Calu3 (cell line): ENCODE measurements at regions not wholly inside any gene's neighbourhood (a gene's known extent, or its start where the extent isn't known, plus 50 kb on each side); places are given as distances from the start of the nearest gene placed in this dataset.

ENCODE experiments used
- BruUV-seq: library from RNA; stranded (reverse); fragments of 400-500 nt; replicated peaks from 2 replicates; lab custom pipeline; 2021; lab: Mats Ljungman, UMichigan
- CTCF ChIA-PET: fragments of 300-600 bp; sonication (Branson Sonifier 250); formaldehyde crosslinking; loops from one replicate; lab custom pipeline; 2022; ENCODE audit warnings: antibody characterized with exemption; lab: Charles Lee
- DNase-seq: peaks from one replicate; pipeline ENCODE4 v3.0.0; 2022
- H3K27ac Mint-ChIP-seq: one replicate; pipeline ENCODE4 v1.8.0; 2022; ENCODE audit warnings: mixed read lengths; ENCODE audit not compliant: unreplicated experiment
- H3K27me3 Mint-ChIP-seq: one replicate; pipeline ENCODE4 v1.8.0; 2022; ENCODE audit warnings: mixed read lengths; ENCODE audit not compliant: unreplicated experiment
- H3K36me3 Mint-ChIP-seq: one replicate; pipeline ENCODE4 v1.8.0; 2022; ENCODE audit warnings: mild to moderate bottlenecking, moderate library complexity, mixed read lengths; ENCODE audit not compliant: insufficient read depth, unreplicated experiment
- H3K4me1 Mint-ChIP-seq: one replicate; pipeline ENCODE4 v1.8.0; 2022; ENCODE audit warnings: mild to moderate bottlenecking, low read depth, mixed read lengths; ENCODE audit not compliant: unreplicated experiment
- H3K4me3 Mint-ChIP-seq: one replicate; pipeline ENCODE4 v1.8.0; 2022; ENCODE audit warnings: mild to moderate bottlenecking, low read depth, moderate library complexity, mixed read lengths; ENCODE audit not compliant: unreplicated experiment
- H3K9me3 Mint-ChIP-seq: one replicate; pipeline ENCODE4 v1.8.0; 2022; ENCODE audit warnings: low read depth, mixed read lengths; ENCODE audit not compliant: unreplicated experiment
- CTCF ChIP-seq: fragments of 200-600 bp; IDR thresholded peaks from one replicate; pipeline ENCODE4 v1.8.0; 2022; ENCODE audit warnings: antibody characterized with exemption; ENCODE audit not compliant: unreplicated experiment
- intact Hi-C: fragments of 100-400 bp; cut with micrococcal nuclease; formaldehyde crosslinking; loops from one replicate; pipeline ENCODE4 v1.10.0; 2022; ENCODE audit not compliant: unreplicated experiment

- Mint-ChIP-seq H3K36me3 (no peaks in the 10 kb centered on the region), H3K4me1 (peaks cover 17% of the 10 kb centered on the region), H3K27me3 (no peaks in the 10 kb centered on the region), H3K27ac (no peak overlapping the region), H3K9me3 (no peaks in the 10 kb centered on the region), H3K4me3 (no peak overlapping the region)
- no TSS peak for BruUV-seq
- DNase-seq = no peak
- intact Hi-C loops = no loop called here
- CTCF ChIA-PET = no interaction called here
- TF ChIP-seq CTCF = no peak
Measured at GRCh38 chr5:96142786-96143434, 181.3 kb upstream of the ELL2 start.

- no peak for TF ChIP-seq CTCF
- BruUV-seq = no TSS peak
- Mint-ChIP-seq H3K4me1 (peaks cover 17% of the 10 kb centered on the region), H3K9me3 (no peaks in the 10 kb centered on the region), H3K36me3 (no peaks in the 10 kb centered on the region), H3K4me3 (no peak overlapping the region), H3K27ac (no peak overlapping the region), H3K27me3 (no peaks in the 10 kb centered on the region)
- DNase-seq = no peak
- intact Hi-C loops = no loop called here
- CTCF ChIA-PET = no interaction called here
Measured at GRCh38 chr5:96142184-96142781, 180.6 kb upstream of the ELL2 start.

- no peak for TF ChIP-seq CTCF
- Mint-ChIP-seq H3K4me1 (peaks cover 17% of the 10 kb centered on the region), H3K27ac (no peak overlapping the region), H3K36me3 (no peaks in the 10 kb centered on the region), H3K27me3 (no peaks in the 10 kb centered on the region), H3K9me3 (no peaks in the 10 kb centered on the region), H3K4me3 (no peak overlapping the region)
- DNase-seq = peak; percentile 15
- CTCF ChIA-PET = no interaction called here
- intact Hi-C loops = no loop called here
- no TSS peak for BruUV-seq
Measured at GRCh38 chr5:96141749-96142148, 180.1 kb upstream of the ELL2 start.

GRCh38 chr5:96140496-96140895, 178.8 kb upstream of the ELL2 start:
- intact Hi-C loops = no loop called here
- peaks cover 17% of the 10 kb centered on the region for H3K4me1 Mint-ChIP-seq
- no peak for TF ChIP-seq CTCF
- no peaks in the 10 kb centered on the region for H3K27me3 Mint-ChIP-seq
- BruUV-seq = no TSS peak
- H3K9me3 Mint-ChIP-seq = no peaks in the 10 kb centered on the region
- CTCF ChIA-PET = no interaction called here
- H3K4me3 Mint-ChIP-seq = no peak overlapping the region
- no peak for DNase-seq
- no peaks in the 10 kb centered on the region for H3K36me3 Mint-ChIP-seq
- no peak overlapping the region for H3K27ac Mint-ChIP-seq
